KOPT-K1 (cell line): ENCODE measurements at regions not wholly inside any gene's neighbourhood (a gene's known extent, or its start where the extent isn't known, plus 50 kb on each side); places are given as distances from the start of the nearest gene placed in this dataset.

Source experiments
- H3K27ac ChIP-seq: fragments of 200-600 bp; sonication (generic); 2 replicates; pipeline ENCODE4 v1.5.1; 2016; ENCODE audit warnings: antibody characterized with exemption, mild to moderate bottlenecking, low read depth, low read length; ENCODE audit not compliant: poor library complexity, severe bottlenecking
- H3K36me3 ChIP-seq: fragments of 200-600 bp; sonication (generic); 2 replicates; pipeline ENCODE4 v1.5.1; 2017; ENCODE audit warnings: antibody characterized with exemption, mild to moderate bottlenecking, low read length, moderate library complexity; ENCODE audit not compliant: insufficient read depth
- H3K9me3 ChIP-seq: fragments of 200-600 bp; sonication (generic); 2 replicates; pipeline ENCODE4 v1.5.1; 2017; ENCODE audit warnings: antibody characterized with exemption, low read length, mild to moderate bottlenecking; ENCODE audit not compliant: insufficient read depth, poor library complexity, severe bottlenecking

- Histone ChIP-seq H3K36me3 (no peaks in the 10 kb centered on the region), H3K27ac (no peak overlapping the region)
Observed at GRCh38 chr17:77377710-77378235, 237.0 kb downstream of the SEC14L1 start.

GRCh38 chr17:77378318-77379064, 237.7 kb downstream of the SEC14L1 start:
- Histone ChIP-seq H3K9me3 (no peaks in the 10 kb centered on the region), H3K36me3 (no peaks in the 10 kb centered on the region), H3K27ac (no peak overlapping the region)

More at GRCh38 chr17:77377710-77378235, 237.0 kb downstream of the SEC14L1 start:
- no peaks in the 10 kb centered on the region for H3K9me3 ChIP-seq

- Histone ChIP-seq H3K27ac (no peak overlapping the region), H3K36me3 (no peaks in the 10 kb centered on the region), H3K9me3 (no peaks in the 10 kb centered on the region)
Observed at GRCh38 chr17:77379065-77379428, 238.3 kb downstream of the SEC14L1 start.

GRCh38 chr17:77379832-77380231, 239.1 kb downstream of the SEC14L1 start:
- no peaks in the 10 kb centered on the region for H3K9me3 ChIP-seq
- no peaks in the 10 kb centered on the region for H3K36me3 ChIP-seq
- no peak overlapping the region for H3K27ac ChIP-seq

- Histone ChIP-seq H3K27ac (no peak overlapping the region), H3K36me3 (no peaks in the 10 kb centered on the region), H3K9me3 (no peaks in the 10 kb centered on the region)
Observed at GRCh38 chr17:77380395-77381184, 239.8 kb downstream of the SEC14L1 start.

- Histone ChIP-seq H3K9me3 (no peaks in the 10 kb centered on the region), H3K27ac (no peak overlapping the region), H3K36me3 (no peaks in the 10 kb centered on the region)
Observed at GRCh38 chr17:77381185-77381700, 240.5 kb downstream of the SEC14L1 start.

GRCh38 chr17:77381731-77382130, 241.0 kb downstream of the SEC14L1 start:
- no peaks in the 10 kb centered on the region for H3K36me3 ChIP-seq

GRCh38 chr17:77382356-77382911, 241.7 kb downstream of the SEC14L1 start:
- no peaks in the 10 kb centered on the region for H3K36me3 ChIP-seq
- no peaks in the 10 kb centered on the region for H3K9me3 ChIP-seq
- peak overlapping the region; percentile 55 for H3K27ac ChIP-seq

More at GRCh38 chr17:77381731-77382130, 241.0 kb downstream of the SEC14L1 start:
- H3K9me3 ChIP-seq, result no peaks in the 10 kb centered on the region
- peak overlapping the region; percentile 55 for H3K27ac ChIP-seq

GRCh38 chr17:77382966-77383612, 242.3 kb downstream of the SEC14L1 start:
- no peaks in the 10 kb centered on the region for H3K9me3 ChIP-seq
- peak overlapping the region; percentile 55 for H3K27ac ChIP-seq
- H3K36me3 ChIP-seq, result no peaks in the 10 kb centered on the region

GRCh38 chr17:77383613-77384608, 243.1 kb downstream of the SEC14L1 start:
- H3K27ac ChIP-seq, result peak overlapping the region; percentile 55
- no peaks in the 10 kb centered on the region for H3K9me3 ChIP-seq
- no peaks in the 10 kb centered on the region for H3K36me3 ChIP-seq

- no peaks in the 10 kb centered on the region for H3K36me3 ChIP-seq
- H3K27ac ChIP-seq, result no peak overlapping the region
- no peaks in the 10 kb centered on the region for H3K9me3 ChIP-seq
Observed at GRCh38 chr17:77385750-77386501, 245.2 kb downstream of the SEC14L1 start.

GRCh38 chr17:77386502-77387192, 245.9 kb downstream of the SEC14L1 start:
- Histone ChIP-seq H3K36me3 (no peaks in the 10 kb centered on the region), H3K9me3 (no peaks in the 10 kb centered on the region), H3K27ac (no peak overlapping the region)

- Histone ChIP-seq H3K9me3 (no peaks in the 10 kb centered on the region), H3K27ac (no peak overlapping the region), H3K36me3 (no peaks in the 10 kb centered on the region)
Observed at GRCh38 chr17:77387891-77388290, 247.1 kb downstream of the SEC14L1 start.
